Activated CD8-positive, alpha-beta memory T cell treated with anti-CD3 and anti-CD28 coated beads, Interleukin-2, amount 50 U/mL, for 1 hour (primary cell): ENCODE measurements at regions not wholly inside any gene's neighbourhood (a gene's known extent, or its start where the extent isn't known, plus 50 kb on each side); places are given as distances from the start of the nearest gene placed in this dataset.

ENCODE experiments used
- DNase-seq: peaks from one replicate; pipeline ENCODE4 v3.0.0-alpha.2; 2020; ENCODE audit errors: extremely low read depth

DNA sequence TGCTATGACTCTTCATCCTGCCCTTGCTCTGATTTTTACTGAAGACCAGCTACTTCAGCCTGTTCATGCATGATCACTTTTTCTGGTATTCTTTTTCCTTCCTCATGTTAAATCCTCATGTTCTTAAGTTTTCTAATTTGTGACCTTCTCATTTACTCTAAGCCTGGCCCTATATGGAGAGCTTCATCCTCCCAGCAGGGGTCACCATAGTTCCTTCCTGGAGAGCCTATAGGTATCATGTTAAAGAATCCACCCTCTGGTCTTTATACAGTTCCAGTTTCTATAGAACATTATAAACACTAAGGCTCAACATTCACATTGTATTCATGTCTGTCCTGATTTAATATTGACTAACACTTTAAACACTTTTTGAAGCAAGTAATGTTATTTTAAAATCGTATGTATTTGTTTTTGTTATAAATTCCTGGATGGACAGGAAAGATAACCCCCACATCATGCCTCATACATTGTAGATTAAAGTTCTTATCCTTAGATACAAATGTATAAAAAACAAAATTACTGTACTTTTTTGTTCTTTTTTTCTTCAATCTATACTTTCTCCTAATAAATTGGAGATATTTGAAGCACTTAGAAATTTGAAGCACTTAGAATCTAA is 53.8 kb upstream of the OTUD4 start:
- peak; percentile 8 for DNase-seq

DNA sequence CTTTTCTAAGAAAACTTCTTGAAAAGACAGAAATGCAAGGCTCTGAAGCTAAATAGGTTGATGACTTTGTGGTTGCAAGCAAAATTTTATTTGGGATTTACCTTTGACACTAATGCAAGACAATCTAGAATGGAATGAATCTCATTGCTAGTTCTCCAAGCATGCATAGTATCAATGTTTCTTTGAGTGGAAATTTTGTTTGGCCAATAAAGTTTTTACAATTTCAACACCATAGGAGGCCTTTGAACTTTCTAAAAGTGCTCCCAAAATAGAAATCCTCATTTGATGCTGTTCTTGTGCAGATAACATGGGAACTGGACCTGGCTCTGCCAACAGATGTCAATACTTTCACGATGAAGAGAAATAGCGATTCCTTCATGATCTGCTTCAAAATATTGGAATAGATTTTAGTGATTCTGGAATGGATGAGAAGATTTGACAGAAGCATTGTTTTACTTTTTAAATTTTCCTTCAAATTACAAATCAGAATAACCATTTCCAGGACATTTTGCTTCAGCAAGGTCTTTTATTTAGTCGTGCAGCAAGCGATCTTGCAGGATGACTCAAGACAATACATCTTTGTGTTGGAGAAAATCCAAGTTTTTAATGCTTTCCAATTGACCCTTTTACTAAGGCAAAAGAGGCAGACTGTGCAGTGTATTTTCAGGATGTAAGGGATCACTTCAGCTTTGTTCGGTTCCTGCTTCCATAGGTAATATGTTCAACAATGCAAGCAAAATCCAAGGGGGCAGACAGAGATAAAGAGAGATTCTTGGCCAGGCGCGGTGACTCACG is 51.7 kb upstream of the OTUD4 start:
- DNase-seq = no peak

- DNase-seq = no peak
Observed at GRCh38 chr4:145230726-145231125, 50.3 kb upstream of the OTUD4 start.
